ENCODE measurements at regions not wholly inside any gene's neighbourhood (a gene's known extent, or its start where the extent isn't known, plus 50 kb on each side); places are given as distances from the start of the nearest gene placed in this dataset.

DNA sequence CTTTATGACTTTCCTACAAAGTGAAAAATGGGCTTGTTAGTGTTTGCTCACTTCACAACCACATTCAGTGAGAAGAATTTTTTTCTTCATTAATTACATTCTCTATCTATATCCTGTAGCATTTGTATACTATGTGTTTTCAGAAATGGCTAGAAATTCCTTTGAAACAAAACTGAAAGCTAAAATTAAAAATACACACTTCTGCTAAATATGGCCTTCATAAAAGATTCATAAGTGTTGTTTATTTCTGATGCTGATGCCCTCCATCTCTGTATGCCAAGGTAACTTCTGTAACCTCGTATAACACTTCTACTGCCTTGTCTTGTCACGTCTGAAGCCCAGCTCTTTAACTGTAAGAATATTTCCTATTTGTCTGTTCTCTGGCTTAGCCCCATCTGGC, 59.8 kb downstream of the PMAIP1 start:
- Histone ChIP-seq H3K9me1 (ENCODE audit: control insufficient read depth, insufficient read depth, low read length) (no peaks in the 10 kb centered on the region), H3K4me3 (no peak overlapping the region), H3K4me1 (replicated peaks in 1 of 2; ENCODE audit: control insufficient read depth in 2 of 2, insufficient read depth in 2 of 2, low read length in 2 of 2) (peaks cover 0 to 9% of the 10 kb centered on the region in 2 experiments; a peak in 3 of 5 replicates), H3K79me2 (ENCODE audit: control insufficient read depth, insufficient read depth, low read length) (no peaks in the 10 kb centered on the region), H3K9ac (ENCODE audit: insufficient read depth in 1 of 2, low read depth in 2 of 2, low read length in 2 of 2) (no peak overlapping the region), H3K36me3 (ENCODE audit: control insufficient read depth, insufficient read depth, low read length) (no peaks in the 10 kb centered on the region), H2AFZ (ENCODE audit: low read depth, low read length) (no peak overlapping the region), H3K27me3 (ENCODE audit: control insufficient read depth in 2 of 2, insufficient read depth in 2 of 2, low read length in 2 of 2) (no peaks in the 10 kb centered on the region), H3K4me2 (ENCODE audit: insufficient read depth, low read length) (no peak overlapping the region), H3K27ac (ENCODE audit: extremely low read depth, low read depth, low read length) (no peak overlapping the region), H3K9me3 (replicated peaks; ENCODE audit: control insufficient read depth, insufficient read depth, low read depth, low read length) (no peaks in the 10 kb centered on the region), H4K20me1 (replicated peaks; ENCODE audit: control insufficient read depth, insufficient read depth, low read length) (no peaks in the 10 kb centered on the region)
- no peak for DNase-seq (ENCODE audit: extremely low read depth in 1 of 4, low spot score in 3 of 4)
- intact Hi-C loops (cut with micrococcal nuclease): no loop called here
- in situ Hi-C loops (cut with MboI): no loop called here
- CTCF ChIA-PET (ENCODE audit: low intra/inter-chr PET ratio): no interaction called here
- FAIRE-seq: no peak
- no peak for TF ChIP-seq ILF3 (IDR thresholded peaks at IDR 0.05; ENCODE audit: borderline replicate concordance)
- TF ChIP-seq RBM25 (IDR thresholded peaks at IDR 0.05; ENCODE audit: low read depth, low read length, severe bottlenecking): no peak
- TF ChIP-seq TAF9B (IDR thresholded peaks at IDR 0.05; ENCODE audit: partially characterized antibody): no peak
- TF ChIP-seq, protein P1, sequence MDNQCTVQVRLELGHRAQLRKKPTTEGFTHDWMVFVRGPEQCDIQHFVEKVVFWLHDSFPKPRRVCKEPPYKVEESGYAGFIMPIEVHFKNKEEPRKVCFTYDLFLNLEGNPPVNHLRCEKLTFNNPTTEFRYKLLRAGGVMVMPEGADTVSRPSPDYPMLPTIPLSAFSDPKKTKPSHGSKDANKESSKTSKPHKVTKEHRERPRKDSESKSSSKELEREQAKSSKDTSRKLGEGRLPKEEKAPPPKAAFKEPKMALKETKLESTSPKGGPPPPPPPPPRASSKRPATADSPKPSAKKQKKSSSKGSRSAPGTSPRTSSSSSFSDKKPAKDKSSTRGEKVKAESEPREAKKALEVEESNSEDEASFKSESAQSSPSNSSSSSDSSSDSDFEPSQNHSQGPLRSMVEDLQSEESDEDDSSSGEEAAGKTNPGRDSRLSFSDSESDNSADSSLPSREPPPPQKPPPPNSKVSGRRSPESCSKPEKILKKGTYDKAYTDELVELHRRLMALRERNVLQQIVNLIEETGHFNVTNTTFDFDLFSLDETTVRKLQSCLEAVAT (IDR thresholded peaks at IDR 0.05): no peak
- TF ChIP-seq SMAD1 (IDR thresholded peaks at IDR 0.05; ENCODE audit: low read depth, low read length, partially characterized antibody): no peak
- TF ChIP-seq, protein P2, sequence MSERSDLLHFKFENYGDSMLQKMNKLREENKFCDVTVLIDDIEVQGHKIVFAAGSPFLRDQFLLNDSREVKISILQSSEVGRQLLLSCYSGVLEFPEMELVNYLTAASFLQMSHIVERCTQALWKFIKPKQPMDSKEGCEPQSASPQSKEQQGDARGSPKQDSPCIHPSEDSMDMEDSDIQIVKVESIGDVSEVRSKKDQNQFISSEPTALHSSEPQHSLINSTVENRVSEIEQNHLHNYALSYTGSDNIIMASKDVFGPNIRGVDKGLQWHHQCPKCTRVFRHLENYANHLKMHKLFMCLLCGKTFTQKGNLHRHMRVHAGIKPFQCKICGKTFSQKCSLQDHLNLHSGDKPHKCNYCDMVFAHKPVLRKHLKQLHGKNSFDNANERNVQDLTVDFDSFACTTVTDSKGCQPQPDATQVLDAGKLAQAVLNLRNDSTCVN (CRISPR knock-in tag; IDR thresholded peaks at IDR 0.05): no peak
- no peak for TF ChIP-seq ZNF217 (CRISPR knock-in tag; IDR thresholded peaks at IDR 0.05)
- no peak for TF ChIP-seq ZNF780A (CRISPR knock-in tag; IDR thresholded peaks at IDR 0.05)
- TF ChIP-seq, protein P3, sequence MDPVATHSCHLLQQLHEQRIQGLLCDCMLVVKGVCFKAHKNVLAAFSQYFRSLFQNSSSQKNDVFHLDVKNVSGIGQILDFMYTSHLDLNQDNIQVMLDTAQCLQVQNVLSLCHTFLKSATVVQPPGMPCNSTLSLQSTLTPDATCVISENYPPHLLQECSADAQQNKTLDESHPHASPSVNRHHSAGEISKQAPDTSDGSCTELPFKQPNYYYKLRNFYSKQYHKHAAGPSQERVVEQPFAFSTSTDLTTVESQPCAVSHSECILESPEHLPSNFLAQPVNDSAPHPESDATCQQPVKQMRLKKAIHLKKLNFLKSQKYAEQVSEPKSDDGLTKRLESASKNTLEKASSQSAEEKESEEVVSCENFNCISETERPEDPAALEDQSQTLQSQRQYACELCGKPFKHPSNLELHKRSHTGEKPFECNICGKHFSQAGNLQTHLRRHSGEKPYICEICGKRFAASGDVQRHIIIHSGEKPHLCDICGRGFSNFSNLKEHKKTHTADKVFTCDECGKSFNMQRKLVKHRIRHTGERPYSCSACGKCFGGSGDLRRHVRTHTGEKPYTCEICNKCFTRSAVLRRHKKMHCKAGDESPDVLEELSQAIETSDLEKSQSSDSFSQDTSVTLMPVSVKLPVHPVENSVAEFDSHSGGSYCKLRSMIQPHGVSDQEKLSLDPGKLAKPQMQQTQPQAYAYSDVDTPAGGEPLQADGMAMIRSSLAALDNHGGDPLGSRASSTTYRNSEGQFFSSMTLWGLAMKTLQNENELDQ (CRISPR knock-in tag; IDR thresholded peaks at IDR 0.05; ENCODE audit: borderline replicate concordance): no peak
- TF ChIP-seq HDAC6 (IDR thresholded peaks at IDR 0.05; ENCODE audit: low read depth, low read length): no peak
- WGBS (ENCODE audit: insufficient coverage, low coverage, missing lambda C conversion rate): 15% methylated on average over 2 of the region's 2 CpGs
- no TSS peak for BruUV-seq (replicated peaks)
- POLR2A ChIA-PET: no interaction called here
- ATAC-seq: no peak

Data from K562 (cell line).